Ishikawa (cell line): ENCODE measurements at regions not wholly inside any gene's neighbourhood (a gene's known extent, or its start where the extent isn't known, plus 50 kb on each side); places are given as distances from the start of the nearest gene placed in this dataset.

Experiments
- CEBPB ChIP-seq: IDR thresholded peaks from 2 replicates; pipeline ENCODE4 v1.6.1; 2012
- CREB1 ChIP-seq: IDR thresholded peaks from 2 replicates; pipeline ENCODE4 v1.6.1; 2012; ENCODE audit warnings: low read depth
- EGR1 ChIP-seq: IDR thresholded peaks from 2 replicates; pipeline ENCODE4 v1.6.1; 2012
- EP300 ChIP-seq: IDR thresholded peaks from 2 replicates; pipeline ENCODE4 v1.6.1; 2012; ENCODE audit warnings: borderline replicate concordance
- FOXM1 ChIP-seq: IDR thresholded peaks from 2 replicates; pipeline ENCODE4 v1.6.1; 2012; ENCODE audit warnings: low read depth, borderline replicate concordance
- MAX ChIP-seq: IDR thresholded peaks from 2 replicates; pipeline ENCODE4 v1.6.1; 2012
- NFIC ChIP-seq: IDR thresholded peaks from 2 replicates; pipeline ENCODE4 v1.6.1; 2012
- RAD21 ChIP-seq: IDR thresholded peaks from 2 replicates; pipeline ENCODE4 v1.6.1; 2012; ENCODE audit warnings: low read depth
- REST ChIP-seq: IDR thresholded peaks from 2 replicates; pipeline ENCODE4 v1.6.1; 2012; ENCODE audit warnings: low read depth, mild to moderate bottlenecking
- TAF1 ChIP-seq: IDR thresholded peaks from 2 replicates; pipeline ENCODE4 v1.6.1; 2012; ENCODE audit warnings: low read depth, mild to moderate bottlenecking
- TCF12 ChIP-seq: IDR thresholded peaks from 2 replicates; pipeline ENCODE4 v1.6.1; 2012; ENCODE audit warnings: low read depth
- TEAD4 ChIP-seq: IDR thresholded peaks from 2 replicates; pipeline ENCODE4 v1.6.1; 2012
- USF1 ChIP-seq: IDR thresholded peaks from 2 replicates; pipeline ENCODE4 v1.6.1; 2012
- YY1 ChIP-seq: IDR thresholded peaks from 2 replicates; pipeline ENCODE4 v1.6.1; 2012; ENCODE audit warnings: low read depth
- ZBTB7A ChIP-seq: IDR thresholded peaks from 2 replicates; pipeline ENCODE4 v1.6.1; 2012; ENCODE audit warnings: low read depth

- TF ChIP-seq YY1 (no peak), TCF12 (no peak), REST (no peak), RAD21 (no peak), USF1 (no peak)
Observed at GRCh38 chr14:71245659-71246361, 338.6 kb downstream of the PCNX1 start.

- TF ChIP-seq TCF12 (no peak), YY1 (no peak), MAX (no peak), RAD21 (no peak)
Observed at GRCh38 chr14:71246539-71246938, 339.3 kb downstream of the PCNX1 start.

- TF ChIP-seq CREB1 = no peak
- TF ChIP-seq REST = no peak
- no peak for TF ChIP-seq EP300
- no peak for TF ChIP-seq FOXM1
- no peak for TF ChIP-seq YY1
- TF ChIP-seq ZBTB7A = no peak
- no peak for TF ChIP-seq RAD21
- no peak for TF ChIP-seq TCF12
- no peak for TF ChIP-seq EGR1
- no peak for TF ChIP-seq NFIC
- no peak for TF ChIP-seq TAF1
- no peak for TF ChIP-seq TEAD4
- TF ChIP-seq CEBPB = no peak
- TF ChIP-seq USF1 = no peak
Observed at GRCh38 chr14:71247106-71247505, 339.8 kb downstream of the PCNX1 start.

- no peak for TF ChIP-seq CREB1
- no peak for TF ChIP-seq MAX
- no peak for TF ChIP-seq RAD21
- no peak for TF ChIP-seq TCF12
- TF ChIP-seq EGR1 = no peak
- no peak for TF ChIP-seq ZBTB7A
- no peak for TF ChIP-seq NFIC
- TF ChIP-seq YY1 = no peak
Observed at GRCh38 chr14:71248194-71248593, 340.9 kb downstream of the PCNX1 start.

GRCh38 chr14:71250347-71250746, 343.1 kb downstream of the PCNX1 start:
- no peak for TF ChIP-seq USF1
- TF ChIP-seq ZBTB7A = no peak
- no peak for TF ChIP-seq FOXM1
- TF ChIP-seq MAX = no peak
- no peak for TF ChIP-seq CEBPB
- TF ChIP-seq CREB1 = no peak
- TF ChIP-seq RAD21 = no peak
- no peak for TF ChIP-seq TAF1
- no peak for TF ChIP-seq YY1
- no peak for TF ChIP-seq EGR1
- no peak for TF ChIP-seq EP300

- TF ChIP-seq EP300 (no peak), FOXM1 (no peak), EGR1 (no peak), USF1 (no peak), TEAD4 (no peak), CEBPB (no peak), TCF12 (no peak), TAF1 (no peak), ZBTB7A (no peak), NFIC (no peak), YY1 (no peak), CREB1 (no peak)
Observed at GRCh38 chr14:71250791-71251190, 343.5 kb downstream of the PCNX1 start.
